Stimulated activated CD4-positive, alpha-beta T cell treated with anti-CD3 and anti-CD28 coated beads, Interleukin-1b, Interleukin-23, amount 100 ng/mL, for 4 hours (primary cell): ENCODE measurements at regions not wholly inside any gene's neighbourhood (a gene's known extent, or its start where the extent isn't known, plus 50 kb on each side); places are given as distances from the start of the nearest gene placed in this dataset.
"Not testable (repeated sequence)": the region's sequence is repeated elsewhere in the genome, so short reads cannot be mapped to it uniquely, and the experiment has no call there.

Experiments used
- DNase-seq, 2 donors: peaks; one replicate each; pipeline ENCODE4 v3.0.0-alpha.2; 2020; ENCODE audit warnings: low read depth in 2 of 2

DNA sequence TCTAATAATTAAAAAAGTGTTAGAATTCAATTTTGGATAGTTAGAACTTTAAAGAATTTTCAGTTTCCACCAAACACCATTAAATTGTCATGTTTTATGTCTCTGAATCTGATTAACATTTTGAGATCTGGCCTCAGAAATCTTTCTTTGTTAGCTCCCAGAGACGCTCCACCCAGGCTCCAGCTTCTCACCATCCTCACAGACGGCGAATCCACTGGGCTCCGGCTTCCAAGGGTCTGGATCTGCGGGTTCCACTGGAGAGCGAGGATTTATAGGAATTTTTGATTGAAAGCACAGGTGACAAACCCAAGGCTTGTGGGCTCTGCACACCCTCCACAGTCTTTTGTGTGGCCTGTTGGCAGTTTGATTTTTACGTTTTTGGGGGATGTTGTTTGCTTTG, 160.6 kb downstream of the URI1 start:
- no peak for DNase-seq

DNA sequence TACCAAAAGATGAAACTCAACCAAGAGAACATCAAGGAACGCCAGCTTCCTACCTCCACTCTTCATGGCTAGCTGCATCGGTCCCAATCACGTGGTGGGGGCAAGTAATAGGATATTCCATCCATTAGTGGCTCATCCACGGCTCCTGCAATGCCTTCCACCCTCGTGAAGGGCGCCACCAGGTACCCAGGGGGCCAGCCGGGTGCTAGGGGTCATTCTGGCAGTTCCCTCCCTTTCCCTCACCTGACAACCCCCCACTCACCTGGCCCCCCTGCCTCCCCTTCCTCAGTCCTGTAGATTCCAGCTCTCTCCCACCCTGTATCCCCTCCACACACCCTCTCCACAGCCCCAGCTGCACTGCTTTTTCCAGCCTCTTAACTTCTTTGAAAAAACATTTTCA, 161.9 kb downstream of the URI1 start:
- DNase-seq, result no peak

DNA sequence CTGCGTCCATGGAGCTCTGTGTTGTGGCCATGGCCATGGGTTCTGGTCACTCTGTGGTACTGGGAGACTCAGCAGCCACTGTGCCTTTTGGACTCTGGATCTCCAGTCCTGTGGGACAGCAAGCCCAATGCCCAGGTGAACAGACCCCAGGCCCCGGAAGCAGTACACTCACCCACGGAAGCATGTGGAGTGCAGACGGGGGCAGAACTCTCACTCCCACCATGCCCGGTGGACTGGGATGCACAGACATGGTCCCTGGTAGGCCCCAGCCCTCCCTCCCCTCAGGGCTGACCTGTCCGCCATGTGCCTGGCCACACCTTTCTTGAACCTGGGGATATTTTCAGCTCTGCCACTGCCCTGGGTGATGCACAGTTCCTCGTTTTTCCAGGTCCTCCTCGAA, 163.3 kb downstream of the URI1 start:
- no peak for DNase-seq

DNA sequence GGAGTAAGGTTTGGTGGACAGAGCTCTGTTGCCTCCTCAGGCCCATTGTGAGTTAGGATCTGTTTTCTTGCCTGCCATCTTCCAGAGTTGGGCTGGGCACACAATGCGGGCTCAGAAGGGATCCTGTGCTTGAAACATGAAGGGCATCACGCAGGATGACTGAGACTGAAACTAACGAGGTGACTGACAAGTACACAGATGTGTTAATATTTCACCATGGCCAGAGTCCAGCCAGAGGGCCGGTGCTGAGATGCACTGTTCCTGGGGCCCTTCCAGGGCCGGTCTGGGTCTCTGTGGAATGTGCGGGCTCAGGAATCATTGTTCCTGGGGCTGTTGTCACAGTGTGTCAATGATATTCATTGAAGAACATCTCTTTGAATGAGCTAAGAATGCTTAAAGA, 163.7 kb downstream of the URI1 start:
- no peak for DNase-seq

DNA sequence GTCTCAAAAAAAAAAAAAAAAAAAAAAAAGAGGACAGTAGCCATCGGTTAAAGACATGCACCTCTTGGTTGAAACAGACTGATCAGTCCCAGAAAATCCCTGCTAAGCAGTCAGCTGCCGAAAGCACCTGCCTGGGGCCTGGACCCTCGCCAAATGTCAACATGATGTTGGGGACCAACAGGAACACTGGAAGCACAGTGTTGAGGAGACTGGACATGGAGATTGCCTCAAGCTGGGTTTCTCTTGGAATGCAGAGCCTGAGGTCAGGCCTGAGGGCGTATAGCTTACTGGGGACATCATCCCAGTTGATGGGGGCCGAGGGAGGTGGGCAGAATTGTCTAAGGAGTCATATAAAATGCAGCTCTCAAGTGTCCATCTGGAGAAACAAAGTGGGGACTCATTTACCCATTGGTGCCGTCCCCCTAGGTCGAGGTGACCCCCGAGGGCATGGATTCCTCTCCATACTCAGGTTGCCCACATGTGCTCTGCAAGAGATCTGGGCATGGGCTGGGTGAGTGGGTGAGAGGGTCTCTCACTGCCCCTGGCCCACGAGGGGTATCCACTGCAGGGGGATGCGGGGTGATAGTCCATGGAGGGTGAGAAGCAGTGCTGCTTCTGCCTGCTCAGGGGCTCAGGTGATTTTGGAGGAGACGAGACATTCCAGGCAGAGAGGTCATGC, 164.5 kb downstream of the URI1 start:
- DNase-seq, result no peak

DNA sequence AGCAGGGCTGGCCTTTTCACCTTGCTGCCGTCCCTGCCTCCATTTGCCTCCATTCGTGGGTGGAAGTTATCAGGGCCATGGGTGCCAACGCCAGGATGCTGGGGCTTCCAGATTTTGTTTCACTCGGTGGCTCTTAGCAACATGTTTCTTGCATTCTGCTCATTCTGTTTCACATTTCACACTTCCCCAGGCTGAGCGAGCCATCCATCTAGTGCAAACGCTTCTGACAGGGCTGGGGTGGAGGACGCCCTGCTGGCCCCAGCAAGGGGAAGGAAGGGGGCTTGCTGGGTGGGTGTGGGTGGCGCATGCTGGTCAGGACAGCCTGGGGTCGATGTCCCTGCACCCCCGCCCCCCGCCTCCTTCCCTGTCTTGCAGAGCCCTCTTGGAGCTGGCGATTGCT, 165.2 kb downstream of the URI1 start:
- no peak for DNase-seq

DNA sequence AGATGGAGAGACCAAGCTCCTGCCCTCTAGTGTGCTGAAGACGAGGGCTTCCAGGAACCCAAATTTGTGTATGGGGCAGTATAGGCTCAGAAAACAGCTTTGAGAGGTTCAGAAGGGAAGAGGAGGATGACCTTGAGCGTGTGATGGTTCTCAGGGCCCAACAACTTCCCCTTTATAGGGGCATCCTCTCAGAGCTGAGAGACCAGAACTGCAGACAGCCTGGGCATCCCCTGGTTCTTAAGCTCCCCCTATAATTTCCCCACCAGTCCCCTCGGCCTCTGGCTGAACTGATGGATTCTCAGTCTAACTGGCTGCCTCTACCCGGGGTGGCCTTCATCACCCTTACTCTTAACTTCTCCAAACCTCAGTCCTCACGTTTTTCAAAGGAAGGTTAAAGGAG, 167.5 kb downstream of the URI1 start:
- DNase-seq, result no peak

DNA sequence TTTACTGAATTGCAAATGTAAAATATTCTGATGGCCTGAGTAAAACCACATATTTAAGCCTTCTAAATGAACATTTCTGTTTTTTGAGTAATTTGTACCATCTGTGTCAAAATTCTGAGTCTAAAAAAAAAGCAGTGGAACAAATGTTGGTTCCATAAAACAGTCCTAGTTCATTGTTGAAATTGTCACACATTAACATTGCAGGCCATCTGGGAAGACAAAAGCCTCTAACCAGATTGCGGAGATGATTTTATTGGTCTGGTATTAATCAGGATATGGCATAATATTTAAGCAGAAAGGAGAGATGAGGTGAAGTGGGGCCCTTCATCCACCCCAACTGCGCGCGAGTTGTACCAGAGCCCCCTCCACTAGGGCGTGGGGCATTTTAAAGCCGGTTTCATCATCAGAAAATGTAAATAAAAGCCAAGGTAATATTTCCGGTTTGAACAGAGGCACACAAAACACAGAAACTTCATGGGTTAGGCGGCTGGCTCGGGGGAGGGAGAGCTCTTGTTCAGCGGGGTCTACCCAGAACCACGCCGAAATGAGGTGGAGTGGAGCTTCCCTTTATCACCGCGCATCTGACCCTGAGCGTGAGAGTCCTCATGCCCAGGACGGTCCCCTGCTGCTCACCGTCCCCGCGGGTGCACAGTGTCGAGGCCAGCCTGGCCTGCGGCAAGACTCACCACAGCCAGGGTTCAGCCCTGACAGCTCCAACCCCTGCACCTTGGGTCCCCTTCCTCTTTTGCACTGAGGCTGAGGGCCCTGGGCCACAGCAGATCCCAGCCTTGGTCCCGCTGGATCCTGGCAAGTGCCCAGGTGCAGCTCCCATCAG, 169.2 kb downstream of the URI1 start:
- DNase-seq, result no peak

DNA sequence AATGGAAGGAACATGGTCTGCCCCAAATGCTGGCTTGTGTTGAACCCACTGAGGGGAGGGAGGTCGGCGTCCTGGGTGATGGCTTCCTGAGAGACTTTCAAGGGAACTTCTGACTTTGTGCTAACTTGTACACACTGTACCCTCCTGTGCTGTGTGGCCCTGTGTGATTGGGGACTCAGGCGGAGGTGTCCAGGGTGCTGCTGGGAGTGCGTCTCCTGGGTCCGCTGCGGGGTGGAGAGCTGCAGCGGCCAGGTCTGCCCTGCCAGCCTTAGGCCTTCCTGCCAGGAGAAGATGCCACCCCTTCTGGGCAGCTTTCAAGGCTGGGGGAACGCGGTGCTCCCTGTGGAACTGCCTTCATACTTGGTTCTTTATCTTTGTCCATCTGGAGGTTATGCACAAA, 170.1 kb downstream of the URI1 start:
- DNase-seq, result no peak

DNA sequence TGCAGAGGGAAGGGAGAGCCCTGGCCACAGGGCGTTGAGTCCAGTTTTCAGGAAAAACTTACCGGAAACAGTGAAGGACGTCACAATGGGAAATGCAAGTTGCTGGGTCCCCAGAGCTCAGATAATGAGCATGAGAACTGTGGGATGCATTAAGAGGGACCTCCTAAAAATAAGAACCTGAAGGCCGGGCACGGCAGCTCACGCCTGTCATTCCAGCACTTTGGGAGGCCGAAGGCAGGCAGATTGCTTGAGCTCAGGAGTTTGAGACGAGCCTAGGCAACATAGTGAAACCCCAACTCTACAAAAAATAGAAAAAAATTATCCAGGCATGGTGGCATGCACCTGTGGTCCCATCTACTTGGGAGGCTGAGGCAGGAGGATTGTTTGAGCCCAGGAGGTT, 170.6 kb downstream of the URI1 start:
- DNase-seq, result no peak

DNA sequence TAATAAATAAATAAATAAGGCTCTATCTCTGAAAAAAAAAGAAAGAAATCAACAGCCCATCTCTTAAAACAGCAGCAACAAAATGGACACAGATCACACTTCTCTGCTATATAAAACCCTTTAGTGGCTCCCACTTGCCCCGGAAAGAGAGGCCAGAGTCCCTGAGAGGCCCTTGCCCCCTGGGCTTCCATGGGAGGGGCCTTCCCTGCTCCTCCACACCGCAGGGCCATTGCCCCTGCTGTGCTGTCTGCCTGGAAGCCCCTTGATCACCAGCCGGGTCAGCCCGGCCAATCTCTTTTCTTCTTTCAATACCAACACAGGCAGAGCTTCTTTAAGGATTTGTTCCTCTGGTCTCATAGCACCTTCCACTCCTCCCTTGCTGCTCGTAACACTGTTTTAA, 171.1 kb downstream of the URI1 start:
- DNase-seq, result no peak

DNA sequence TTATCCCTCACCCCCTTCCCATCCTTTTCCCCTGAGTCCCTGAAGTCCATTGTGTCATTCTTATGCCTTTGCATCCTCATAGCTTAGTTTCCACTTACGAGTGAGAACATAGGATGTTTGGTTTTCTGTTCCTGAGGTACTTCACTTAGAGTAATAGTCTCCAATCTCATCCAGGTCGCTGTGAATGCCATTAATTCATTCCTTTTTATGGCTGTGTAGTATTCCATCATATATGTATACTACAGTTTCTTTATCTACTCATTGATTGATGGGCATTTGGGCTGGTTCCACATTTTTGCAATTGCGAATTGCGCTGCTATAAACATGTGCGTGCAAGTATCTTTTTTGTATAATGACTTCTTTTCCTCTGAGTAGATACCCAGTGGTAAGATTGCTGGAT, 172.1 kb downstream of the URI1 start:
- DNase-seq, result not testable (repeated sequence)

DNA sequence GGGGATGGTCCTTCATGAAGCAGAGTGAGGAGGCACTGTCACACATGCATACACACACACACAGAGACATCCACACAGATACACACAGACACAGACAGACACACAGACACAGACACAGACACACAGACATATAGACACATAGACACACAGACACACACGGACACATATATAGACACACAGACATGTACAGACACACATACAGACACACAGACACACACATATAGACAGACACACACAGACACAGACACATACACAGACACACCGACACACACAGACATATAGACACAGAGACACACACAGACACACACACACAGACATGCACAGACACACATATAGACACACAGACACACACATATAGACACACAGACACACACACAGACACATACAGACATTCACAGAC, 173.9 kb downstream of the URI1 start:
- no peak for DNase-seq

DNA sequence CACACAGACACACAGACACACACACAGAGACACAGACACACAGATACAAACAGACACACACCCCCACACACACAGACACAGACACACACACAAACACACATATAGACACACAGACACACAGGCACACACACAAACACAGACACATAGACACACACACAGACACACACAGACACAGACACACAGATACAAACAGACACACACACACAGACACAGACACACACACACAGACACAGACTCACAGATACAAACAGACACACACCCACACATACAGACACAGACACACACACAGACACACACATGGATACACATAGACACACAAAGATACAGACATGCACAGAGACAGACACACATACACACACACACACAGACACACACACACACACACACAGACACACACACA, 174.5 kb downstream of the URI1 start:
- no peak for DNase-seq

DNA sequence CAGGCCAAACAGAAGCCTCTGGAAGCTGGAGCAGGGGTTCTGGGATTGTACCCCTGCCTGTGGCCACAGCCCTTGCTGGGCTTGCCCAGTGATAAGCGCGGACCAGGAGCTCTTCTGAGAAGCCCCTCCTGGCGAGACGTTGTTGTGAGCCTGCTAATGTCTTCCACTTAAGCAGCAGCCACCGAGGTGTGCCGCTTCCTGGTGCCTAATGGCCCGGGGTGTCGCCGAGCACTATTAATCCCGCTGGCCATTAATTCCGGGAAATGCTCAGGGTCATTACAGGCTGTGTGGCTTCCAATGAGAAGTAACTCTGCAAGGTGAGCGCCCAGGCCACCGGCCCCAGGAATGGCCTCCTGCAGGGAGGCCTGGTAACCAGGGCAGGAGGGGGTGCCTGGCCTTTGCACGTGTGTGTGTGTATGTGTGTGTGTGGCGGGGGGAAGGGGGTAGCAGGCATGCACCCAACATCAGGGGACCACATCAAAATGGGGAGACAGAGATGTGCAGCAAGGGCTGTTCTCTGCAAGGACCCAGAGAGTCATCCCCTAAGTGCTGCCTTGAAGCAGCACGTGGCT, 175.0 kb downstream of the URI1 start:
- DNase-seq, result no peak

DNA sequence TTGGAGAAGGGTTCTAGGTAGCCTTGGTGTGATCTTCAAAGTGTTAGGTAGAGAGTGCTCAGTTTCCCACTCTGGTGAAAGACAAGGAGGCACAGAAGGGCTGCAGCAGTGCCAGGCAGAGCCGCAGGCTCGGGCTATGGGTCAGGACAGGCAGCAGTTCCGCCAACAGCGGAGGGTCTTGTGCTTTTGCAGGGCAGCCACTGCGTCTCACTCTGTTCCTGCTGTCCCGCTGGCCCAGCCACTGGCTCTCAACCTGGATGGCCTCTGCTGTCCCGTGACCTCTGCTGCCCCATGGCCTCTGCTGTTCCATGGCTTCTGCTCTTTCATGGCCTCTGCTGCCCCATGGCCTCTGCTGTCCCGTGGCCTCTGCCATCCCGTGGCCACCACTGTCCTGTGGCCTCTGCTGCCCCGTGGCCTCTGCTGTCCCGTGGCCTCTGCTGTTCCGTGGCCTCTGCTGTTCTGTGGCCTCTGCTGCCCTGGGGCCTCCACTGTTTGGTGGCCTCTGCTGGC, 175.7 kb downstream of the URI1 start:
- no peak for DNase-seq

DNA sequence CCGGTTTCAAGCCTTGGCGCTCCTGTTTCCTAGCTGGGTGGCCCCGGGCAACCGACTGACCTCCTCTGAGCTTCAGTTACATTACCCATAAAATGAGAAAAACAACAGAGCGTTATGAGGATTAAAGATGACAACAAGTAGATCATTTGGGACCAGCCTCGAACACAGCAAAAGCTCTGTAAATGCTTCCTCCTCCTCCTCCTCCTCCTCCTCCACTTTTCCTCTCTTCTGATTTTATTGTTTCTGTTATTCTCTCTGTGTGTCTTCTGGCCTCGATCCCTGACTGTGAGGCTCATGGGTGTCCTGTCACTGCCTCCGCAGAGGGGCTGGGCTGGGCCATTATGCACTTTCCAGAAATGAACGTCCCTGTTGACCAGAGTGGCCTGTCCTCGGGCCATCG, 176.2 kb downstream of the URI1 start:
- DNase-seq, result no peak

DNA sequence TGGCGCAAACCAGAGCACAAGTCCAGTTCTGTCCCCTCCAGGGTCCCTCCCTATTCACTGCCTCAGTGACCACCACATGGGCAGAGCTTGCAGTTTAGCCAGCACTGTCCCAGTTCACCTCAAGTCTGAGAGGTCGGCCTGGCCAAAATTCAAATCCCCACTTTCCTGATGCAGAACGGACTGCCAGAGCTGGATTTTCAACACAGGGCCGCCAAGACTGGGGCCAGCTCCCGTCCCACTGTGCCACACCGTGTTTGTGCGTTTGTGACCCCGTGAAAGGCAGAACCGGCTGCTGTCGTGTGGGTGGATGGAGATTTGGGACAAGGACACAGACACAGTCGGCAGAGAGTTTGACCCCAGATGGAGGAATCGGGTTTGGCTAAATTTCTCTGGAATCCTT, 176.7 kb downstream of the URI1 start:
- no peak for DNase-seq

DNA sequence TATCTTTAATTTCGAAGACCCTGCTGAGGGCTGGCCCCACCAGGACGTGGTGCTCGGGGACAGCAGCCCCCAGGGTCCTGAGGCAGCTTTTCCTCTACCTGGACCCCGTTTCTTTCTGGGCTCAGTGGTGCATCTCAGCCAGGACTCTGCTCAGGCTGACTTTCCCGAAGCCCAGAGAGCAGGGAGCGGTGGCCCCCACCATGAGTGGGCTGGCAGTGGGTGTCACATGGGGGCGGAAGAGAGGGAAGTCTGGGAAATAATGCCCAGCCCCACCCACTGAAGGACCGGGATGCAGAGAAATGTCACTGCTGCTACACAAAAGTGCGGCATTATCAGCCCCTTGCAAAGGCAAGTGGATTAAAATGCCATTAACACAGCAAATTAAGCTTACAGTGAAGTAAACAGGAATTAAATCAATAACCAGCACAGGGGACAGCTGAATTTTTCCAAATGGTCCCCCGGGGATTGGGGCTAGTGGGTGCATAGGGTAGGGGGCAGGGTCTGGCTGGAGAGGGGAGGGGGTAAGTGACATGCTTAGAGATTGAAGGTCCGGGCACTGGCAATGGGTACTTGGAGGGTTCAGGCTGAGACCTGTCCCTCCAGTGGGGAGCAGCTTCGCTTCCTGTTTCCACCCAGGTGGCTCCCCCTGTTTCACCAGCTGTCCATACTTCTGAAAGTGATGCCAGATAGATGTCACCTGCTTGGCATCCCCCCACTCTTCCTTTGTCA, 177.3 kb downstream of the URI1 start:
- DNase-seq, result no peak

DNA sequence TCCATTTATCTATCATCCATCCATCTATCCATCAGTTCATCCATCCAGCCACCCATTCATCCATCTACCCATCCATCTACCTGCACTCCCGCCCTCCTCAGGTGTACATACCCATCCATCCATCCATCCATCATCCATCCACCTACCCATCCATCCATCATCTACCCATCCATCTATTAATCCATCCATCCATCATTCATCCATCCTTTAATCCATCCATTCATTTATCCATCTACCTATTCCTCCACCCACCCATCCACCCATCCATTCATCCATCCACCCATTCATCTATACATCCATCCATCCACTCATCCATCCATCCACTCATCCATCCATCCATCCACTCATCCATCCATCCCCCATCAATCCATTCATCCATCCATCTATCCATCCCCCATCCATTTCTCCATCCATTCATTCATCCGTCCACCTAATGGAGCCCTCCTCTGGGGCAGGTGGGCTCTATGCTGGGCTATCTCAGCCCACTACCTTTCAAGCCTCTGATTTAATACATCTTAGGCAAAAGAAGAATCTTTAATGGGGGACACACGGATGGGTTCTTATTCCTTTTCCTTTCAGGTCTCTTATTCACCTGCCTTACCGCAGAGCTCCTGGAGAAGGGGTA, 178.9 kb downstream of the URI1 start:
- no peak for DNase-seq

DNA sequence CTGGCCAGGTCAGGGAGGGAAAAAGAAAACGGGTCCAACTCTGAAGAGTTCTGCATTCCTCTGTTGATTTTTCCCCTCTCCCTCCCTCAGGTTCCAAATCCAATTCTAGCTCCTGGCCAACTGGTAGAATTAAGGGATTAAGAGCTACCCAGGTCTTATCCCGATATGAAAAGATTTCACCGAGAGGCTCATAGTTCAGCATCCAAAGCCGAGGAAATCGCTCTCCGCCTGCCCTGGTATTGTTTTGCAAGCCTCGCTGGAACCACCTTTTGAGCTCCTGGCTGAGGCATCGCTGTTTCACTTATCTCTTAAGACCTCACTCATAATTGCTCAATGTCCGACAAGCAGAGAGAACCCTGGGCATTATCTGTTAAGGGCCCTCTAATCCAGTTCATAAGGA, 180.4 kb downstream of the URI1 start:
- no peak for DNase-seq

DNA sequence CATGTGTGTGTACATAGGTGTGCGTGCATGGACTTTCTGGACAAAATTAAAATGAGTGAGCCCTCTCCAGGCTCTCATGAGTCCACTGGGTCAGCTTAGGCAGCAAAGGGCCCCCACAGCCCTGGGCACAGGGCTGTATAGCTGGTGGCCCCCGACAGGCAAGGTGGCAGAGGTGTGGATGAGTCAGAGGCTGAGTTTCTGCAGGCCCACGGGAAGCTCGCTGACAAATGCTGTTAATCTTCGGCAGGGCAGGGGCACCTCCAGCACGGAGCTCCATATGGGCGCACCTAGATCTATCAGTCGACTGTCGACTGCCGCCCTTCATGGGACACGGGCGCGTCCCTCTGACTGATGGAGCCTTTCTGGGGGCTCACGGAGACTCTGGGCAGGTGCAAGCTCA, 181.1 kb downstream of the URI1 start:
- no peak for DNase-seq
